Uterus (tissue), 2 donors: ENCODE measurements at regions not wholly inside any gene's neighbourhood (a gene's known extent, or its start where the extent isn't known, plus 50 kb on each side); places are given as distances from the start of the nearest gene placed in this dataset.

Experiments used
- CTCF ChIP-seq, 4 experiments: fragments of 200-600 bp in 2 of 4; fragments of 450-650 bp in 2 of 4; sonication (generic) in 2 of 4; IDR thresholded peaks; one replicate each; pipeline ENCODE4 v1.5.1; 2016 to 2019; ENCODE audit warnings: antibody characterized with exemption in 4 of 4, mild to moderate bottlenecking in 2 of 4, moderate library complexity in 1 of 4
- POLR2A ChIP-seq, 2 donors: fragments of 450-650 bp; IDR thresholded peaks; one replicate each; pipeline ENCODE4 v1.6.1; 2016; ENCODE audit warnings: antibody characterized with exemption in 2 of 2, mild to moderate bottlenecking in 1 of 2, moderate library complexity in 1 of 2

- TF ChIP-seq CTCF (IDR thresholded peaks at IDR 0.05) (no peak), POLR2A (IDR thresholded peaks at IDR 0.05) (no peak)
These were observed 85.0 kb upstream of the TENT5D start for GRCh38 chrX:80335062-80335830.
